Karpas-422 (cell line): ENCODE measurements at regions not wholly inside any gene's neighbourhood (a gene's known extent, or its start where the extent isn't known, plus 50 kb on each side); places are given as distances from the start of the nearest gene placed in this dataset.

Experiments
- DNase-seq: peaks from one replicate; pipeline ENCODE4 v3.0.0-alpha.2; 2015
- H2AFZ ChIP-seq: fragments of 200-600 bp; sonication (generic); 2 replicates; pipeline ENCODE4 v1.6.1; 2014; ENCODE audit warnings: antibody characterized with exemption, low read length, mixed read lengths
- H3K27ac ChIP-seq: fragments of 200-600 bp; sonication (generic); 2 replicates; pipeline ENCODE4 v1.5.1; 2014; ENCODE audit warnings: mild to moderate bottlenecking, low read length, moderate library complexity
- H3K27me3 ChIP-seq: fragments of 200-600 bp; sonication (generic); 2 replicates; pipeline ENCODE4 v1.6.1; 2014; ENCODE audit warnings: low read length, mixed read lengths
- H3K36me3 ChIP-seq: fragments of 200-600 bp; sonication (generic); 2 replicates; pipeline ENCODE4 v1.6.1; 2014; ENCODE audit warnings: low read length, mixed read lengths; ENCODE audit not compliant: insufficient read depth
- H3K4me1 ChIP-seq: fragments of 200-600 bp; sonication (generic); 2 replicates; pipeline ENCODE4 v1.6.1; 2014; ENCODE audit warnings: mild to moderate bottlenecking, low read length, mixed read lengths
- H3K4me2 ChIP-seq: fragments of 200-600 bp; sonication (generic); 2 replicates; pipeline ENCODE4 v1.6.1; 2014; ENCODE audit warnings: low read length, low read depth, mild to moderate bottlenecking; ENCODE audit not compliant: poor library complexity, severe bottlenecking
- H3K4me3 ChIP-seq: fragments of 200-600 bp; sonication (generic); 2 replicates; pipeline ENCODE4 v1.5.1; 2014; ENCODE audit warnings: mild to moderate bottlenecking, antibody characterized with exemption, low read length, mixed read lengths
- H3K79me2 ChIP-seq: fragments of 200-600 bp; sonication (generic); 2 replicates; pipeline ENCODE4 v1.6.1; 2014; ENCODE audit warnings: mild to moderate bottlenecking, low read length, mixed read lengths
- H3K9ac ChIP-seq: fragments of 200-600 bp; sonication (generic); 2 replicates; pipeline ENCODE4 v1.6.0; 2014; ENCODE audit warnings: low read length
- H3K9me2 ChIP-seq: fragments of 200-600 bp; sonication (generic), shearing (Covaris generic); replicated peaks from 2 replicates; pipeline ENCODE4 v1.6.0; 2014; ENCODE audit warnings: mild to moderate bottlenecking, low read length, moderate library complexity; ENCODE audit not compliant: insufficient read depth
- H3K9me3 ChIP-seq: fragments of 300-700, 200-600 bp; sonication (generic); 2 replicates; pipeline ENCODE4 v1.6.1; 2014; ENCODE audit warnings: low read length, mixed read lengths
- H4K20me1 ChIP-seq: fragments of 200-600 bp; sonication (generic); 2 replicates; pipeline ENCODE4 v1.6.1; 2014; ENCODE audit warnings: mild to moderate bottlenecking, antibody characterized with exemption, low read length, low read depth; ENCODE audit not compliant: insufficient read depth

DNA sequence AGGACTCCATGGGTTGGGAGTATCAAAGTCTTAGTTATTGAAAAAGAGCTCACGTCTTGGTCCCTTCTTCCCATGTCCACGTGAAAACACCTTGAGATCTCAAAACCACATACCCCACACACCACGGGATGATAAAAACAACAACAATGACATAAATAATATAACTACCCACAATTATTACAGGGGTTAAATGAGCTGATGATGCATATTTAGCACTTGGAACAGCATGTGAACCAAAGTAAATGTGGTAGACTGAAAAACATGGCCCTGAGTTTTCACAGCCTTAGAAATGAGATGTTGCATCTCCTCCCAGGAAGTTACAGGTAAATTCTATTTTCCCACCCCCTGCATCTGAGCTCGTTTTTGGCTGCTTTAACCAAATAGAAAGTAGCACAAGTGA is 208.9 kb downstream of the C16orf95 start:
- no peak overlapping the region for H3K4me3 ChIP-seq
- H3K9me3 ChIP-seq, result no peaks in the 10 kb centered on the region
- H2AFZ ChIP-seq, result no peak overlapping the region
- no peaks in the 10 kb centered on the region for H3K79me2 ChIP-seq
- no peak overlapping the region for H3K4me2 ChIP-seq
- no peaks in the 10 kb centered on the region for H3K4me1 ChIP-seq
- H3K36me3 ChIP-seq, result no peaks in the 10 kb centered on the region
- H3K27me3 ChIP-seq, result no peaks in the 10 kb centered on the region
- H3K9ac ChIP-seq, result no peak overlapping the region
- no peaks in the 10 kb centered on the region for H3K9me2 ChIP-seq
- H4K20me1 ChIP-seq, result no peaks in the 10 kb centered on the region
- DNase-seq, result no peak
- H3K27ac ChIP-seq, result no peak overlapping the region

DNA sequence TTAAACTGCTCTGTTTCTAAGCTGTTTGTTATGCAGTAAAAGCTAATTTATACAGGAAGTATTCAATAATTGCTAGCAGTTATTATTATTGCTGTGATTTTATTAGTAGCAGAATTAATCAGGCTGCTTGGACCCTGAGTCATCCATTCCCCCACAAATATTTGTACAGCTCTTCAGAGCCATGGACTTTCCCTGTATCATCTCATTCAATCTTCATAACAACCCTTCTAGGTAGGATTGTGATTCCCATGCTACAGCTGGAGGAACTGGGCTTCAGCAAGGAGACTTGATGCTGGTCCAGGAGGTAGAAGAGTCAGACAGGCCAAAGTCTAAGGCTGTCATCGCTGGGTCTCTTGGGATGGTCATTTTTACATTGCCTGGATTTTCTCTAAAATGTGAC is 208.3 kb downstream of the C16orf95 start:
- Histone ChIP-seq H3K27ac (no peak overlapping the region), H3K4me2 (no peak overlapping the region), H2AFZ (no peak overlapping the region), H4K20me1 (no peaks in the 10 kb centered on the region), H3K79me2 (no peaks in the 10 kb centered on the region), H3K4me3 (no peak overlapping the region), H3K36me3 (no peaks in the 10 kb centered on the region), H3K27me3 (no peaks in the 10 kb centered on the region), H3K9me2 (no peaks in the 10 kb centered on the region), H3K4me1 (no peaks in the 10 kb centered on the region), H3K9ac (no peak overlapping the region), H3K9me3 (no peaks in the 10 kb centered on the region)
- DNase-seq, result no peak

- H3K4me3 ChIP-seq, result no peak overlapping the region
- H3K4me2 ChIP-seq, result no peak overlapping the region
- H3K9me3 ChIP-seq, result no peaks in the 10 kb centered on the region
- DNase-seq, result peak; percentile 45
- no peaks in the 10 kb centered on the region for H3K79me2 ChIP-seq
- no peaks in the 10 kb centered on the region for H3K36me3 ChIP-seq
- no peak overlapping the region for H3K27ac ChIP-seq
- H3K4me1 ChIP-seq, result no peaks in the 10 kb centered on the region
- H3K27me3 ChIP-seq, result no peaks in the 10 kb centered on the region
- no peaks in the 10 kb centered on the region for H4K20me1 ChIP-seq
- H3K9ac ChIP-seq, result no peak overlapping the region
- H3K9me2 ChIP-seq, result no peaks in the 10 kb centered on the region
- H2AFZ ChIP-seq, result no peak overlapping the region
Measured at GRCh38 chr16:87114832-87115231, 202.4 kb downstream of the C16orf95 start.

- Histone ChIP-seq H3K36me3 (no peaks in the 10 kb centered on the region), H3K27me3 (no peaks in the 10 kb centered on the region), H4K20me1 (no peaks in the 10 kb centered on the region), H3K27ac (no peak overlapping the region), H3K9me2 (no peaks in the 10 kb centered on the region), H3K9me3 (no peaks in the 10 kb centered on the region), H2AFZ (no peak overlapping the region), H3K79me2 (no peaks in the 10 kb centered on the region), H3K4me1 (no peaks in the 10 kb centered on the region), H3K9ac (no peak overlapping the region), H3K4me2 (no peak overlapping the region), H3K4me3 (no peak overlapping the region)
- DNase-seq, result no peak
Measured at GRCh38 chr16:87115646-87116045, 201.5 kb downstream of the C16orf95 start.

GRCh38 chr16:87117936-87118335 is 199.3 kb downstream of the C16orf95 start:
- no peak overlapping the region for H2AFZ ChIP-seq
- no peaks in the 10 kb centered on the region for H3K9me2 ChIP-seq
- no peaks in the 10 kb centered on the region for H4K20me1 ChIP-seq
- no peak overlapping the region for H3K27ac ChIP-seq
- no peak overlapping the region for H3K4me3 ChIP-seq
- no peaks in the 10 kb centered on the region for H3K79me2 ChIP-seq
- H3K4me2 ChIP-seq, result no peak overlapping the region
- H3K9me3 ChIP-seq, result no peaks in the 10 kb centered on the region
- no peaks in the 10 kb centered on the region for H3K36me3 ChIP-seq
- H3K9ac ChIP-seq, result no peak overlapping the region
- DNase-seq, result no peak
- no peaks in the 10 kb centered on the region for H3K4me1 ChIP-seq
- no peaks in the 10 kb centered on the region for H3K27me3 ChIP-seq

- Histone ChIP-seq H3K27me3 (no peaks in the 10 kb centered on the region), H3K4me3 (no peak overlapping the region), H3K9ac (no peak overlapping the region), H3K79me2 (no peaks in the 10 kb centered on the region), H3K4me2 (no peak overlapping the region), H2AFZ (no peak overlapping the region), H3K36me3 (no peaks in the 10 kb centered on the region), H3K4me1 (no peaks in the 10 kb centered on the region), H3K27ac (no peak overlapping the region), H4K20me1 (no peaks in the 10 kb centered on the region), H3K9me2 (no peaks in the 10 kb centered on the region), H3K9me3 (no peaks in the 10 kb centered on the region)
- no peak for DNase-seq
Measured at GRCh38 chr16:87119168-87119567, 198.0 kb downstream of the C16orf95 start.

DNA sequence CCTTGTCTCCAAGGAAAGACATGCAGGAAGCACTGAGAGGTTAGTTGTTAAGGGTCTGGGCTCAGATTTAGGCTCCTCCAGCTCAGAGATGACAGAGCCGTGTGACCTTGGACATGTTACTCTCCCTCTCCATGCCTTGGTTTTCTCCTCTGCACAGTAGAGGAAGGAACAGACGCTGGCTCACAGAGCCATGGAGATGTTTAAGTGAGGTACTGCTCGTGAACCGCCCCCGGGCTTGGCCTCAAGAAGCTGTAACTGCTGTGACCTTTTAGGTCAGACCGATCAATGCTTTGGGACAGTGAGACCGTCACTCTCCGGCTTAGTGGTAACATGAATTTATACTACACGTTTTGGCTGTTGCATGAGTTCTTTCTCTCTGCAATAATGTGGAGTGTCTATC is 197.4 kb downstream of the C16orf95 start:
- H3K36me3 ChIP-seq, result no peaks in the 10 kb centered on the region
- no peak for DNase-seq
- H3K4me3 ChIP-seq, result no peak overlapping the region
- H3K27me3 ChIP-seq, result no peaks in the 10 kb centered on the region
- H3K9me3 ChIP-seq, result no peaks in the 10 kb centered on the region
- H3K9me2 ChIP-seq, result no peaks in the 10 kb centered on the region
- no peaks in the 10 kb centered on the region for H3K4me1 ChIP-seq
- no peaks in the 10 kb centered on the region for H3K79me2 ChIP-seq
- H3K27ac ChIP-seq, result no peak overlapping the region
- H3K9ac ChIP-seq, result no peak overlapping the region
- H2AFZ ChIP-seq, result no peak overlapping the region
- no peaks in the 10 kb centered on the region for H4K20me1 ChIP-seq
- no peak overlapping the region for H3K4me2 ChIP-seq

DNA sequence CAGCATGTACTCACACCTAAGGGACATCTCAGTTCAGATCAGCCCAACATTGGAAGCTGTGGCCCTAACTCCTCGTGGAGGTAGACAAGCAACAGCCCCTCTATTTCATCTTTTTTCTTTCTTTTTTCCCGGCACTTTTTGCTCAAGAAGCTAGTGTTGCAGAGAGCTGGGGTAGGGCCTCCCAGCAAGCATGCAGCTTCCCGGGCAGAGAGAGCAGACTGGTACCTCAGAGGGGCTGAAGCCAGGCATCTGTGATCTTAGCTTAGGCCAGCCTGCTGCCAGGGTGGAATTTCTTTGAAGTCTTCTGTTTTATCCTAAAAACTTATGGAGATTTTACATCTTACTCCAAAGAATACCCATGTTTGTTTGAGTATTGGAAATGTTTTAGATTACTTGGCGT is 195.4 kb downstream of the C16orf95 start:
- H3K27ac ChIP-seq, result no peak overlapping the region
- no peak overlapping the region for H3K4me2 ChIP-seq
- no peak overlapping the region for H3K9ac ChIP-seq
- no peaks in the 10 kb centered on the region for H3K9me3 ChIP-seq
- no peaks in the 10 kb centered on the region for H4K20me1 ChIP-seq
- H3K79me2 ChIP-seq, result no peaks in the 10 kb centered on the region
- no peaks in the 10 kb centered on the region for H3K36me3 ChIP-seq
- H3K4me3 ChIP-seq, result no peak overlapping the region
- no peak for DNase-seq
- H3K27me3 ChIP-seq, result no peaks in the 10 kb centered on the region
- H3K9me2 ChIP-seq, result no peaks in the 10 kb centered on the region
- H2AFZ ChIP-seq, result no peak overlapping the region
- H3K4me1 ChIP-seq, result no peaks in the 10 kb centered on the region

DNA sequence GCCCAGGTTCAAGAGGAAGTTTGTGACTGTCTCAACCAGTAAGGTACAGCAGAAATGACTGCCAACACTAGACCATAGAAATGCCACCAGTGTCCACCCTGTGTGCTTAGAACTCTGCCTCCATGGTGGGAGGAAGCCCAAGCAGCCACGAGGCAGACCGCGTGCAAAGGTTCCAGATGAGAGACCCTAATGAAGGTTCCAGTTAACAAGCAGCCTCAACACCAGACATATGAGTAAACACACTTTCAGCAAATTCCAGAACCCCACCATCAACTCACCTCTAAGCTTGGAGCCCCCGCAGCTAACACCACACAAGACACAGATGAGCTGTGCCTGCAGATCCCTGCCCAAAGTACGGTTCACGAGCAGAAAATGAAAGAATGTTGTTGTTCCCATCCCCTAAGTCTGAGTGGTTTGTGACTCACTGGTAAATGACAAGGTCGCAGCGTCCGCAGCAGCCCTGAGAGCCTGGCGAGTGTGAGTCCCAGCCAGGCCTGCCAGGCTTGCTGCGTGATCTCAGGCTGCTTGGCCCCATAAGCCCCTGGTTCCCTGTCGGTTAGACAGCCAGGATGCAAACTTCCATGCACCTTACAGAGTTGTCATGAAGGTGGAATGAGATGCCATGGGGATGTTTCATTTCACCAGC is 193.7 kb downstream of the C16orf95 start:
- no peak overlapping the region for H3K27ac ChIP-seq
- H3K79me2 ChIP-seq, result no peaks in the 10 kb centered on the region
- H3K4me1 ChIP-seq, result no peaks in the 10 kb centered on the region
- no peak overlapping the region for H3K9ac ChIP-seq
- H3K9me3 ChIP-seq, result no peaks in the 10 kb centered on the region
- H3K4me2 ChIP-seq, result no peak overlapping the region
- H3K4me3 ChIP-seq, result no peak overlapping the region
- DNase-seq, result no peak
- no peaks in the 10 kb centered on the region for H3K27me3 ChIP-seq
- H2AFZ ChIP-seq, result no peak overlapping the region
- H3K9me2 ChIP-seq, result no peaks in the 10 kb centered on the region
- no peaks in the 10 kb centered on the region for H3K36me3 ChIP-seq
- no peaks in the 10 kb centered on the region for H4K20me1 ChIP-seq
